AG20443 (cell line): ENCODE measurements at regions not wholly inside any gene's neighbourhood (a gene's known extent, or its start where the extent isn't known, plus 50 kb on each side); places are given as distances from the start of the nearest gene placed in this dataset.
"Not testable (repeated sequence)": the region's sequence is repeated elsewhere in the genome, so short reads cannot be mapped to it uniquely, and the experiment has no call there.

Source experiments
- DNase-seq: peaks from one replicate; pipeline ENCODE4 v3.0.0; 2012; ENCODE audit warnings: low spot score, mixed read lengths

DNA sequence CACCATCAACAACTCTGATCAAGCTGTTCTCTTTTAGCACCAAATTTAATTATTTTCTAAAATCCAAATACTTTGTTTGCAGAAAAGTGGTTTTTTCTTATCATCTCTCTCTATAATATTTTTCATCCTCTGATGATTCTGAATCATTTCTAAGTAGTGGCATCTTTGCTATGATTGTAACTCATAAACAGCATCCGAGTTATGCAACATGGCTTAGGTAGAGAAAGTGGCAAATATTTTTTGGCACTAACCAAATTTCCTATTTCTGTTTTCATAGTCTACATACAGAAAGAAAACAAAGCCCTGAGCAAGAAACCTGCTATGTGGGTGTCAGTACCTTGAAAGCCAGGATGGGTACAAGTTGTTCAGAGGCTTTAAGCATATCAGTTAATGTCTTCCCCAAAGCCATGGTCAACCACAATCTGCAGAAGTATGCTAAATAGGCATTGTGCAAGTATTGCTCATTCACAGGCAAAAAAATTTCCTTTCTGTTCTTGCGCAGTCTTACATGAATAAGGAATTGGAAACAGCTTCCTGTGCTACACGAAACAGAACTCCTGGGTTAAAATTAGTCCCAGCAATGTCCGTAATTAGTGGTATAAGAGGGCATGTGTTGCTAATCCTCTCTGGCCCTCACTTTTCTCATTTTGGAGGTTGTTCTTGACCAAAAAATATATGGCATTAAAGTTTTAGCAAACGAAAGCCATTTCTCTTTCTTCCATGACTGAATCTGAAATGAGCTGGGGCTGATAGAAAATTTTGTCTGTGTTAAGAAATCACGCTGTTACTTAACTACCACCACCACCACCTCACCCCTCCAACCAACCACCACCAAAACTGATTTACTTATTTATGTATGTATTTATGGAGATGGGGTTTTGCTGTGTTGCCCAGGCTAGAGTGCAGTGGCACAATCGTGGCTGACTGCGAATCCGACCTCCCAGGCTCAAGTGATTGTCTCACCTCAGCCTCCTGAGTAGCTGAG, 325.6 kb upstream of the MAGI2 start:
- peak; percentile 74 for DNase-seq

DNA sequence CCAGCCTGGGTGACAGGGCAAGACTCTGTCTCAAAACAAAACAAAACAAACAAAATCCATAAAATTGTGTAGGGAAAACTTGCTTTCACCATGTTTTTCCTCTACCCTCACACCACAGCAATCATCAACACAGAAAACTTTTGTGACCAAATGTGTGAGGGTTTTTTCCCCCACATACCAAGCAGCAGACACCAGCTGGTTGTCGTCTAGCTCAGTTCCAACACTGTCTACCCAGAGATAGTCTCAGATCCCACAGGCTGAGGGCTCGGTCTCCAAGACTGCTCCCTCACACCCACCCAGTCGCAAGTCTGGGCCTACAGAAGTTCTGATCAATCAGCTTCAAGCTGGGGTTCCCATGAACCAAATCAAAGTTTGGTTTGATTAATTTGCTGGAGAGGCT, 322.4 kb upstream of the MAGI2 start:
- no peak for DNase-seq

DNA sequence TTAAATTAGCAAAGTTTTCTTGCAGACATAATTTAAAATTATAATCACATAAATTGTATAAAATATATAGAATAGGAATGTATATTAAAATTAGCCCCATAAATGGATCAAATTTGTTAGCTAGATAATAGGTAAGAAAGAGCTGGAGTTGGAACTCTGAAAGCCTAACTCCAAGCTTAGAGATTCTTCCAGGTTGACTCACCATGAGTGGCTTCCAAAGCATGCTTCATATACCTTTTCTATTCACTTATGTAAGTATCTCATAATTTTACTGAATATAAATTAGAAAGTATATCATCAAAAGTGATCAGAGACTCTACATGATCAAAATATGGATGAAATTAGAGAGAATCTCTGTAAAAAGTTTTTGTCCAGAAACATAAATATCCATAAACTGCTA, 320.7 kb upstream of the MAGI2 start:
- no peak for DNase-seq

DNA sequence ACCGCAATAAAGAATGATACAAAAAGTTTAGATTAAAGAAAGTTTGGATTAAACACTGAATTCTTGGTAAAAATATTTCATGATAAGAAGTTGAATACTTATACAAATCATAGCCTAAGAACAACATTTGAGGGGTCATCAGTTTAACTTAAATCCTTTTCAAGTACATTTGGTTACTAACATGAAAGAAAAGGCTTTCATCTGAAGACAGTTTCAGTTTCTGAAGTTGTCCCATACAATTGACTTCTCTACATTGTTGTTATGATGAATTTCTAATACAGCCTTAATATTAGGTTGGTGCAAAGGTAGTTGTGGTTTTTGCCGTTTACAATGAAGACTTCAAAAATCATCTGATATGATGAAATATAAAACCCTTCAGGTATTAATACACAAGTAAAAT, 317.5 kb upstream of the MAGI2 start:
- DNase-seq: no peak

GRCh38 chr7:79770063-79770462, 316.6 kb upstream of the MAGI2 start:
- no peak for DNase-seq

DNA sequence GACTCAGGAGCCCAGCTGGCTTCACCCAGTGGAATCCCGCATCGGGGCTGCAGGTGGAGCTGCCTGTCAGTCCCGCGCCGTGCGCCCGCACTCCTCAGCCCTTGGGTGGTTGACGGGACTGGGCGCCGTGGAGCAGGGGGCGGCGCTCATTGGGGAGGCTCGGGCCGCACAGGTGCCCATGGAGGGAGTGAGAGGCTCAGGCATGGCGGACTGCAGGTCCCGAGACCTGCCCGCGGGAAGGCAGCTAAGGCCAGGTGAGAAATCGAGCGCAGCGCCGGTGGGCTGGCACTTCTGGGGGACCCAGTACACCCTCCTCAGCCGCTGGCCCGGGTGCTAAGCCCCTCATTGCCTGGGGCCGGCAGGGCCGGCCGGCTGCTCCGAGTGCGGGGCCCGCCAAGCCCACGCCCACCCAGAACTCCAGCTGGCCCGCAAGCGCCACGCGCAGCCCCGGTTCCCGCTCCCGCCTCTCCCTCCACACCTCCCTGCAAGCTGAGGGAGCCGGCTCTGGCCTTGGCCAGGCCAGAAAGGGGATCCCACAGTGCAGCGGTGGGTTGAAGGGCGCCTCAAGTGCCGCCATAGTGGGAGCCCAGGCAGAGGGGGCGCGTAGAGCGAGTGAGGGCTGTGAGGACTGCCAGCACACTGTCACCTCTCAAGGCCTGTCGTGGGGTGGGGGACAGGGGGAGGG, 314.6 kb upstream of the MAGI2 start:
- DNase-seq: not testable (repeated sequence)

DNA sequence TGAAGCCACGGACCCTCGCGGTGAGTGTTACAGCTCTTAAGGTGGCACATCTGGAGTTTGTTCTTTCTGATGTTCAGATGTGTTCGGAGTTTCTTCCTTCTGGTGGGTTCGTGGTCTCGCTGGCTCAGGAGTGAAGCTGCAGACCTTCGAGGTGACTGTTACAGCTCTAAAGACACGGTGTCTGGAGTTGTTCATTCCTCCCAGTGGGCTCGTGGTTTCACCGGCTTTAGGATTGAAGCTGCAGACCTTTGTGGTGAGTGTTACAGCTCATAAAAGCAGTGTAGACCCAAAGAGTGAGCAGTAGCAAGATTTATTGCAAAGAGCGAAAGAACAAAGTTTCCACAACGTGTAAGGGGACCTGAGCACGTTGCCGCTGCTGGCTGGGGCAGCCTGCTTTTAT, 313.7 kb upstream of the MAGI2 start:
- not testable (repeated sequence) for DNase-seq

DNA sequence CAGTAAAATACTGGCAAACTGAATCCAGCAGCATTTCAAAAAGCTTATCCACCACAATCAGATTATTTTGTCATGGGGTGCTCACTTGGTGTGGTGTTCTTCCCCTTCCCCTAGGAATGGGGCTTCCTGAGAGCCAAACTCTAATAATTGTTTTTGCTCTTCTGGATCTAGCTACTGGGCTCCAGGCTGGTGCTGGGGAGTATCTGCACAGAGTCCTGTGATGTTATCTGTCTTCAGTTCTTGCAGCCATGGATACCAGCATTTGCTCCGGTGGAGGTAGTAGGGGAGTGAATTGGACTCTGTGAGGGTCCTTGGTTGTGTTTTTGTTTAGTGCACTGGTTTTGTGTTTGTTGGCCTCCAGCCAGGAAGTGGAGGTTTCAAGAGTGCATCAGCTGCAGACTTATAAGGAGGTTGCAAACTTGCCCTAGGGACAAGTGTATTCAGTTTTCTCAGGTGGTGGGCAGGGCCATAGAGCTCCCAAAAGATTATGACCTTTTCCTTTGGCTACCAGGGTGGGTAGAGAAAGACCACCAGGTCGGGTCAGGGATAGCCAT, 308.5 kb upstream of the MAGI2 start:
- no peak for DNase-seq

GRCh38 chr7:79750941-79751340, 297.5 kb upstream of the MAGI2 start:
- not testable (repeated sequence) for DNase-seq

- no peak for DNase-seq
Measured at GRCh38 chr7:79749856-79750255, 296.4 kb upstream of the MAGI2 start.

GRCh38 chr7:79741684-79742083, 288.2 kb upstream of the MAGI2 start:
- DNase-seq: no peak

- DNase-seq: no peak
Measured at GRCh38 chr7:79740076-79740475, 286.6 kb upstream of the MAGI2 start.

GRCh38 chr7:79739036-79739709, 285.7 kb upstream of the MAGI2 start:
- DNase-seq: not testable (repeated sequence)

DNA sequence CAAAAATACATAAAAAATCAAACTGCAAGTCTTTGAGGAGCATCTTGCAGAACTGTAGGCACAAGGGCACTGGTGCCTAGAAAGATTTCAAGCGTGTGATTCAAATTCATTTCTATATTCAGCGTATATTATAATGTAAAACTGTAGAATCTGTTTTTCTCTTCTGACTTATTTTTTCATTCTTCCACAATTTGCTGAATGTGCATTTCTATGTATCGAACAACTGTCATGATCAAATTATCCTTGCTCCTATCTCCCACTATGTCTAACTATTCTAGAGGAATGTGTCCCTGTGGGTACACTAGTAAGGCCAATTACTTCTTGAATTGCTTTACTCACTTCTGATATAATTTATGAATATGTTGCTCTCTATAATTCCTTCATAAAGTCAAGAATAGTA, 283.0 kb upstream of the MAGI2 start:
- no peak for DNase-seq

DNA sequence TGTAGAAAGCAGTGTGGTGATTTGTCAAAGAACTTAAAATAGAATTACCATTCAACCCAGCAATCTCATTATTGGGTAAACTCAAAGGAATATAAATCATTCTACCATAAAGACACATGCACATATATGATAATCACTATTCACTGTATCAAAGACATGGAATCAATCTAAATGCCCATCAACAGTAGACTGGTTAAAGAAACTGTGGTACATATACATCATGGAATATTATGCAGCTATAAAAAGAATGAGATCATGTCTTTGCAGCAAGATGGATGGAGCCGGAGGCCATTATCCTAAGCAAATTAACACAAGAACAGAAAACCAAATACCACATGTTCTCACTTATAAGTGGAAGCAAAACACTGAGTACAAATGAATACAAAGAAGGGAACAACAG, 281.5 kb upstream of the MAGI2 start:
- no peak for DNase-seq

DNA sequence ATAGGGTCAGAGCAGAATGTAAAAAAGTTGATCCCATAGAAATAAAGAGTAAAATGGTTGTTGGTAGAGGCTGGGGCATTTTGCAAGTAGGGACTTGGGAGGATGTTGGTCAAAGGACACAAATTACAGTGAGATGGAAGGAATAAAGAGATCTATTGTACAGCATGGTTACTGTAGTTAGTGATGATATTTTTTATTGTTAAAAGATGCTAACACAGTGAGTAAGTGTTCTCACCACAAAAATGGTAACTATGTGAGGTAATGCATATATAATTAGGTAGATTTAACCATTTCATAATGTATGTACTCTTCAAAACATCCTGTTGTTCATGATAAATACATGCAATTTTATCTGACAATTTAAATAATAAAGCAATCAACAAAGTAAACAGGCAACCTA, 280.7 kb upstream of the MAGI2 start:
- DNase-seq: no peak

DNA sequence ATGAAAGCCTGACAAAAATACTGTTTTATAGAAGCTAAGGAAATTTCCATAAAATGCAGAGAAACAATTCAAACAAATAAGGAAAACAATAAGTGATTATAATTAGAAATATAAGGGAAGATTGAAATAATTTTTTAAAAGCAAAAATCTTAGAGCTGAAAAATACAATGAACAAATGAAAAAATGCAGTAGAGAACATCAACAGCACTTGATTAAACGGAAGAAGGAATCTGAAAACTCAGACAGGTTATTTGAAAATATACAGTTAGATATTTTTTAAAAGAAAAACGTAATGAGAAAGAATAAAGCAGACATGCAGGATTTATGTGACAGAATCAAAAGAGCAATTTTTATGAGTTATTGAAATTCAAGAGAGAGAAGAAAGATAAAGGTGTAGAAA, 279.1 kb upstream of the MAGI2 start:
- DNase-seq: no peak

GRCh38 chr7:79730971-79731370, 277.5 kb upstream of the MAGI2 start:
- no peak for DNase-seq

GRCh38 chr7:79723833-79724618, 270.6 kb upstream of the MAGI2 start:
- no peak for DNase-seq

DNA sequence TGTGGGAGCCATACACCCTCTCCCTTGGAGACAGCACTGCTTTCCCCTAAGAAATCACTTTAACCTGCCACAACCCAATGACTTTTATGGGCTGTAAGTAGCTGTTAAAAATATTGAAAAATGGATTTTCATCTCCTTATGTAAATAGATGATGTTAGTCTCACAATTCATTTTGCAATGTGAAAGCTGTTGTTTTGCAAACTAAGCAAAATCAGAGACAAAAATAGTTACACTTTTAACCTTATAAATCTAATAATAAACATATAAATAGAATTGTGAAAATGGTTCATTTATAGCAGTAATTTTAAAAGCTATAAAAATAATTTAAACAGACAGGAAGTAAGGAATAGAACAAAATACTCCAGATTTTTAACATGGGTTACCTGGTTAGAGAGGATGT, 268.8 kb upstream of the MAGI2 start:
- DNase-seq: no peak

DNA sequence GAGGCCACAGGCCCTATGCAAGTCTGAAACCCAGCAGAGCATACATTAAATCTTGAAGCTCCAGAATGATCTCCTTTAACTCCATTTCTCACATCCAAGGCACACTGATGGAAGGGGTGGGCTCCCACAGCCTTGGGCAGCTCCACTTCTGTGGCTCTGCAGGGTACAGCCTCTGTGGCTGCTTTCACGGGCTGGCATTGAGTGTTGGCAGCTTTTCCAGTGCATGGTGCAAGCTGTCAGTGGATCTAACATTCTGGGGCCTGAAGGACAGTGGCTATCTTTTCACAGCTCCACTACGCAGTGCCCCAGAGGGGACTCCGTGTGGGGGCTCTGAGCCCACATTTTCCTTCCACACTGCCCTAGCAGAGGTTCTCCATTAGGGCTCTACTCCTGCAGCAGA, 265.7 kb upstream of the MAGI2 start:
- DNase-seq: no peak

DNA sequence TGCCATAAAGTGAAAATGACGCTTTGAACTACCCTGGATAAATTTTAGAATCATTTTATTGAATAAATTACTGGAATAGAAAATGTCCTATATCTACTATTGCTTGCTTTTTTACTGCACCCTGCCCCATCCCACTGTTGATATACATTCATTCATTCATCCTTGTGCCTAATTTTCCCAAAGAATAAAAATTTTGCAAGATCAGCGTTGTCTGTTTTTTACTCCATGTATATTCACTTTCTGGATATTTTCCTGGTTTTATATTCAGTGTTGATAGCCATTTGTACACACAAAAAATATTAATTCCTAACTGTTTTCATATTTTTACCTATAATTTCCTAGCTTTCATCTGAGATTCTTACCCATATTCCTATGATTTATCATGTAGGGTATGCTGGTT, 262.9 kb upstream of the MAGI2 start:
- DNase-seq: no peak
